H9 (cell line): ENCODE measurements at regions not wholly inside any gene's neighbourhood (a gene's known extent, or its start where the extent isn't known, plus 50 kb on each side); places are given as distances from the start of the nearest gene placed in this dataset.

Experiments used
- DNase-seq: peaks from one replicate; pipeline ENCODE4 v3.0.0-alpha.2; 2017
- H2AFZ ChIP-seq: one replicate; pipeline ENCODE4 v1.6.1; 2013; ENCODE audit warnings: mild to moderate bottlenecking, low read length, control low read depth, moderate library complexity
- H2AK5ac ChIP-seq: 2 replicates; pipeline ENCODE4 v1.6.1; 2013; ENCODE audit warnings: low read length, control low read depth, mixed read lengths; ENCODE audit not compliant: insufficient read length
- H2BK120ac ChIP-seq: one replicate; pipeline ENCODE4 v1.6.1; 2013; ENCODE audit warnings: low read depth, mild to moderate bottlenecking, low read length, control low read depth, inconsistent platforms; ENCODE audit not compliant: poor library complexity, severe bottlenecking
- H2BK12ac ChIP-seq: 2 replicates; pipeline ENCODE4 v1.6.1; 2013; ENCODE audit warnings: low read length, control low read depth, mixed read lengths, low read depth; ENCODE audit not compliant: insufficient read length
- H2BK15ac ChIP-seq: 2 replicates; pipeline ENCODE4 v1.6.1; 2013; ENCODE audit warnings: low read depth, low read length, control low read depth
- H2BK20ac ChIP-seq: one replicate; pipeline ENCODE4 v1.6.1; 2013; ENCODE audit warnings: low read depth, mild to moderate bottlenecking, low read length, control low read depth, inconsistent platforms; ENCODE audit not compliant: poor library complexity, severe bottlenecking
- H2BK5ac ChIP-seq: 2 replicates; pipeline ENCODE4 v1.6.1; 2013; ENCODE audit warnings: low read length, control low read depth, mixed read lengths; ENCODE audit not compliant: insufficient read length
- H3K14ac ChIP-seq: 2 replicates; pipeline ENCODE4 v1.6.1; 2013; ENCODE audit warnings: low read length, control low read depth; ENCODE audit not compliant: insufficient read depth
- H3K18ac ChIP-seq: 2 replicates; pipeline ENCODE4 v1.6.1; 2013; ENCODE audit warnings: low read depth, mild to moderate bottlenecking, mixed read lengths, low read length, control low read depth; ENCODE audit not compliant: insufficient read length
- H3K23ac ChIP-seq: 2 replicates; pipeline ENCODE4 v1.6.1; 2013; ENCODE audit warnings: low read length, control low read depth, mixed read lengths, low read depth; ENCODE audit not compliant: insufficient read length
- H3K23me2 ChIP-seq: 2 replicates; pipeline ENCODE4 v1.6.1; 2013; ENCODE audit warnings: low read depth, mild to moderate bottlenecking, mixed read lengths, low read length, control low read depth; ENCODE audit not compliant: insufficient read length, poor library complexity, severe bottlenecking
- H3K27ac ChIP-seq: 2 replicates; pipeline ENCODE4 v1.5.1; 2013; ENCODE audit warnings: low read length, control low read depth, mixed read lengths, low read depth; ENCODE audit not compliant: insufficient read length
- H3K27me3 ChIP-seq: 2 replicates; pipeline ENCODE4 v1.6.1; 2013; ENCODE audit warnings: low read length, control low read depth, inconsistent platforms; ENCODE audit not compliant: insufficient read depth
- H3K4ac ChIP-seq: 2 replicates; pipeline ENCODE4 v1.6.1; 2013; ENCODE audit warnings: low read depth, mild to moderate bottlenecking, control low read depth, inconsistent platforms, low read length, moderate library complexity
- H3K4me1 ChIP-seq: 2 replicates; pipeline ENCODE4 v1.6.1; 2013; ENCODE audit warnings: low read length, control low read depth, inconsistent platforms; ENCODE audit not compliant: insufficient read depth
- H3K4me2 ChIP-seq: 2 replicates; pipeline ENCODE4 v1.6.1; 2013; ENCODE audit warnings: low read length, control low read depth, mixed read lengths; ENCODE audit not compliant: insufficient read length, insufficient read depth
- H3K56ac ChIP-seq: 2 replicates; pipeline ENCODE4 v1.6.1; 2013; ENCODE audit warnings: low read depth, mild to moderate bottlenecking, mixed read lengths, low read length, control low read depth; ENCODE audit not compliant: insufficient read length
- H3K79me1 ChIP-seq: 2 replicates; pipeline ENCODE4 v1.6.1; 2013; ENCODE audit warnings: low read depth, mild to moderate bottlenecking, moderate library complexity, low read length, control low read depth, inconsistent platforms; ENCODE audit not compliant: insufficient read depth, poor library complexity, severe bottlenecking
- H3K79me2 ChIP-seq: 2 replicates; pipeline ENCODE4 v1.6.1; 2013; ENCODE audit warnings: low read length, control low read depth, inconsistent platforms; ENCODE audit not compliant: insufficient read depth
- H3K9ac ChIP-seq: 2 replicates; pipeline ENCODE4 v1.6.1; 2013; ENCODE audit warnings: low read length, control low read depth, mixed read lengths; ENCODE audit not compliant: insufficient read length; ENCODE audit errors: extremely low read depth
- H3K9me3 ChIP-seq: one replicate; pipeline ENCODE4 v1.6.1; 2013; ENCODE audit warnings: low read depth, low read length, inconsistent platforms; ENCODE audit not compliant: control insufficient read depth
- H3T11ph ChIP-seq: one replicate; pipeline ENCODE4 v1.6.1; 2013; ENCODE audit warnings: mild to moderate bottlenecking, low read length, control low read depth, inconsistent platforms
- H4K20me1 ChIP-seq: one replicate; pipeline ENCODE4 v1.6.1; 2013; ENCODE audit not compliant: control insufficient read depth, insufficient read length, insufficient read depth
- H4K5ac ChIP-seq: 2 replicates; pipeline ENCODE4 v1.6.1; 2013; ENCODE audit warnings: low read depth, mild to moderate bottlenecking, mixed read lengths, low read length, control low read depth; ENCODE audit not compliant: insufficient read length
- H4K8ac ChIP-seq: replicated peaks from 2 replicates; pipeline ENCODE4 v1.6.1; 2013; ENCODE audit warnings: low read length, control low read depth, mixed read lengths, low read depth; ENCODE audit not compliant: insufficient read length
- H4K91ac ChIP-seq: 2 replicates; pipeline ENCODE4 v1.6.1; 2013; ENCODE audit warnings: low read depth, mild to moderate bottlenecking, moderate library complexity, mixed read lengths, low read length, control low read depth; ENCODE audit not compliant: insufficient read length
- H3K27ac Mint-ChIP-seq, 3 experiments: 2 replicates in 2 of 3; 3 replicates in 1 of 3; pipeline ENCODE4 v1.8.0; 2020 to 2021; ENCODE audit warnings: mixed read lengths in 3 of 3, mild to moderate bottlenecking in 1 of 3, moderate library complexity in 1 of 3
- H3K27me3 Mint-ChIP-seq: 2 replicates; pipeline ENCODE4 v1.8.0; 2021; ENCODE audit warnings: low read depth, mild to moderate bottlenecking, moderate library complexity, mixed read lengths
- H3K36me3 Mint-ChIP-seq, 3 experiments: 2 replicates in 2 of 3; 3 replicates in 1 of 3; pipeline ENCODE4 v1.8.0; 2020 to 2021; ENCODE audit warnings: low read depth in 3 of 3, mixed read lengths in 3 of 3; ENCODE audit not compliant: insufficient read depth in 1 of 3
- H3K4me1 Mint-ChIP-seq, 2 experiments: 2 replicates each; pipeline ENCODE4 v1.8.0; 2020; ENCODE audit warnings: mixed read lengths in 2 of 2
- H3K4me3 Mint-ChIP-seq, 2 experiments: 2 replicates in 1 of 2; 3 replicates in 1 of 2; pipeline ENCODE4 v1.8.0; 2020 to 2021; ENCODE audit warnings: mild to moderate bottlenecking in 2 of 2, mixed read lengths in 2 of 2, moderate library complexity in 1 of 2
- H3K9me3 Mint-ChIP-seq, 2 experiments: 2 replicates in 1 of 2; 3 replicates in 1 of 2; pipeline ENCODE4 v1.8.0; 2020; ENCODE audit warnings: mild to moderate bottlenecking in 2 of 2, mixed read lengths in 2 of 2, moderate library complexity in 1 of 2
- WGBS: extraction: QIAGEN DNeasy Blood & Tissue Kit; methylation state at CpG from one replicate; pipeline ENCODE4 v1.1.7; 2013; ENCODE audit warnings: missing lambda C conversion rate, low lambda C conversion rate, mixed read lengths; ENCODE audit not compliant: insufficient read length; ENCODE audit errors: extremely low coverage; 5-methylcytosine and 5-hydroxymethylcytosine counted together
- TF ChIP-seq, protein P1 (sequence below): fragments of 200-600 bp; sonication (generic); conservative IDR thresholded peaks from 3 replicates; pipeline ENCODE4 v1.8.0; 2021; ENCODE audit warnings: antibody characterized with exemption, mild to moderate bottlenecking

- no peak overlapping the region for H3K56ac ChIP-seq
- no peaks in the 10 kb centered on the region for H3K23me2 ChIP-seq
- WGBS = no CpG with 5 or more reads among the region's 13 CpGs
- H3K23ac ChIP-seq = no peak overlapping the region
- H3K27me3 Mint-ChIP-seq = no peaks in the 10 kb centered on the region
- no peak overlapping the region for H3K9ac ChIP-seq
- H3K4me2 ChIP-seq = peak overlapping the region; percentile 24
- no peak overlapping the region for H4K8ac ChIP-seq
- H3K79me2 ChIP-seq = no peaks in the 10 kb centered on the region
- H2BK20ac ChIP-seq = peak overlapping the region; percentile 84
- H2BK5ac ChIP-seq = no peak overlapping the region
- no peak overlapping the region for H2BK120ac ChIP-seq
- peak overlapping the region; percentile 4 for H3K18ac ChIP-seq
- H3T11ph ChIP-seq = no peak overlapping the region
- H3K9me3 Mint-ChIP-seq = no peaks in the 10 kb centered on the region
- peaks cover 46 to 55% of the 10 kb centered on the region in 2 experiments for H3K4me1 Mint-ChIP-seq
- 0 out of 5 replicates have a peak overlapping the region, but pooled peaks of 1 of the 2 experiments have one; percentile 16 for H3K4me3 Mint-ChIP-seq
- no peaks in the 10 kb centered on the region for H3K27me3 ChIP-seq
- peaks cover 13% of the 10 kb centered on the region for H3K4me1 ChIP-seq
- H4K91ac ChIP-seq = no peak overlapping the region
- DNase-seq = no peak
- peak overlapping the region; percentile 93 to 97 (median 95) for H3K27ac Mint-ChIP-seq
- H3K27ac ChIP-seq = peak overlapping the region; percentile 69
- no peaks in the 10 kb centered on the region for H3K9me3 ChIP-seq
- peak overlapping the region; percentile 10; the same call in 1 of the 2 replicates for H3K14ac ChIP-seq
- H2BK15ac ChIP-seq = no peak overlapping the region
- no peak overlapping the region for H2AK5ac ChIP-seq
- H3K4ac ChIP-seq = no peak overlapping the region
- H3K36me3 Mint-ChIP-seq = no peaks in the 10 kb centered on the region; a peak in 2 of 7 replicates
- H2AFZ ChIP-seq = no peak overlapping the region
- H3K79me1 ChIP-seq = no peaks in the 10 kb centered on the region
- H4K5ac ChIP-seq = no peak overlapping the region
- peak overlapping the region; percentile 22 for H2BK12ac ChIP-seq
- no peaks in the 10 kb centered on the region for H4K20me1 ChIP-seq
- TF ChIP-seq, protein P1, sequence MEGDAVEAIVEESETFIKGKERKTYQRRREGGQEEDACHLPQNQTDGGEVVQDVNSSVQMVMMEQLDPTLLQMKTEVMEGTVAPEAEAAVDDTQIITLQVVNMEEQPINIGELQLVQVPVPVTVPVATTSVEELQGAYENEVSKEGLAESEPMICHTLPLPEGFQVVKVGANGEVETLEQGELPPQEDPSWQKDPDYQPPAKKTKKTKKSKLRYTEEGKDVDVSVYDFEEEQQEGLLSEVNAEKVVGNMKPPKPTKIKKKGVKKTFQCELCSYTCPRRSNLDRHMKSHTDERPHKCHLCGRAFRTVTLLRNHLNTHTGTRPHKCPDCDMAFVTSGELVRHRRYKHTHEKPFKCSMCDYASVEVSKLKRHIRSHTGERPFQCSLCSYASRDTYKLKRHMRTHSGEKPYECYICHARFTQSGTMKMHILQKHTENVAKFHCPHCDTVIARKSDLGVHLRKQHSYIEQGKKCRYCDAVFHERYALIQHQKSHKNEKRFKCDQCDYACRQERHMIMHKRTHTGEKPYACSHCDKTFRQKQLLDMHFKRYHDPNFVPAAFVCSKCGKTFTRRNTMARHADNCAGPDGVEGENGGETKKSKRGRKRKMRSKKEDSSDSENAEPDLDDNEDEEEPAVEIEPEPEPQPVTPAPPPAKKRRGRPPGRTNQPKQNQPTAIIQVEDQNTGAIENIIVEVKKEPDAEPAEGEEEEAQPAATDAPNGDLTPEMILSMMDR = no peak
Measured at GRCh38 chr13:106099765-106100164, 435.7 kb downstream of the EFNB2 start.
